Panc1 (cell line): ENCODE measurements at regions not wholly inside any gene's neighbourhood (a gene's known extent, or its start where the extent isn't known, plus 50 kb on each side); places are given as distances from the start of the nearest gene placed in this dataset.

Experiments
- ATAC-seq: fragments of 200-7000 bp; cut with Tn5 transposase; 2 replicates; pipeline ENCODE4 v1.9.1; 2020; ENCODE audit warnings: mild to moderate bottlenecking, moderate library complexity
- BruUV-seq: library from RNA; stranded (reverse); fragments of 400-500 nt; replicated peaks from 2 replicates; lab custom pipeline; 2021; lab: Mats Ljungman, UMichigan
- CTCF ChIA-PET: fragments of 300-600 bp; sonication (Branson Sonifier 250); formaldehyde crosslinking; loops from one replicate; lab custom pipeline; 2022; ENCODE audit warnings: antibody characterized with exemption; lab: Charles Lee
- POLR2A ChIA-PET: fragments of 300-600 bp; sonication (Branson Sonifier 250); formaldehyde crosslinking; loops from one replicate; lab custom pipeline; 2022; ENCODE audit warnings: antibody characterized with exemption; lab: Charles Lee
- DNase-seq: peaks from one replicate; pipeline ENCODE4 v3.0.0-alpha.2; 2010; ENCODE audit warnings: low read depth, low spot score
- H3K27ac ChIP-seq: 2 replicates; pipeline ENCODE4 v1.5.1; 2011; ENCODE audit warnings: mild to moderate bottlenecking, low read length, inconsistent platforms
- H3K27me3 ChIP-seq: fragments of 200-500 bp; sonication (Bioruptor generic); 2 replicates; pipeline ENCODE4 v1.6.0; 2014; ENCODE audit warnings: low read length, inconsistent platforms; ENCODE audit not compliant: control insufficient read depth, insufficient read depth
- H3K36me3 ChIP-seq: fragments of 200-500 bp; sonication (Bioruptor generic); 2 replicates; pipeline ENCODE4 v1.5.1; 2014; ENCODE audit warnings: inconsistent platforms, mild to moderate bottlenecking, low read length, moderate library complexity; ENCODE audit not compliant: control insufficient read depth, insufficient read depth
- H3K4me1 ChIP-seq: 2 replicates; pipeline ENCODE4 v1.5.1; 2011; ENCODE audit warnings: inconsistent platforms, mild to moderate bottlenecking, low read length, moderate library complexity; ENCODE audit not compliant: control insufficient read depth, insufficient read depth
- H3K4me3 ChIP-seq, 2 experiments: 2 replicates each; pipeline ENCODE4 v1.5.1; 2011 to 2012; ENCODE audit warnings: low read depth in 2 of 2, low read length in 2 of 2, mild to moderate bottlenecking in 2 of 2, inconsistent platforms in 1 of 2, moderate library complexity in 1 of 2
- H3K9me3 ChIP-seq: fragments of 200-500 bp; sonication (Bioruptor generic); 2 replicates; pipeline ENCODE4 v1.5.1; 2014; ENCODE audit warnings: low read depth, mild to moderate bottlenecking, inconsistent platforms, low read length, moderate library complexity; ENCODE audit not compliant: control insufficient read depth, insufficient read depth
- CTCF ChIP-seq: fragments of 450-650 bp; IDR thresholded peaks from 2 replicates; pipeline ENCODE4 v1.5.1; 2017; ENCODE audit warnings: mild to moderate bottlenecking
- POLR2AphosphoS5 ChIP-seq: IDR thresholded peaks from 2 replicates; pipeline ENCODE4 v1.6.1; 2012; ENCODE audit warnings: mild to moderate bottlenecking, low read depth, low read length, moderate library complexity
- SIN3A ChIP-seq: IDR thresholded peaks from 2 replicates; pipeline ENCODE4 v1.6.1; 2012; ENCODE audit warnings: low read depth, mild to moderate bottlenecking, low read length, moderate library complexity, borderline replicate concordance; ENCODE audit not compliant: insufficient read depth
- TCF7L2 ChIP-seq: IDR thresholded peaks from 2 replicates; pipeline ENCODE4 v1.6.1; 2011; ENCODE audit warnings: mild to moderate bottlenecking, low read depth, low read length, inconsistent platforms
- in situ Hi-C: cut with HindIII; loops from 2 replicates; pipeline ENCODE4 v1.10.0; 2016; ENCODE audit warnings: low sequenced_read_pairs, low pct_unique_long_range_greater_than_20kb
- intact Hi-C: fragments of 100-400 bp; cut with micrococcal nuclease; formaldehyde crosslinking; loops from one replicate; pipeline ENCODE4 v1.10.0; 2022; ENCODE audit not compliant: unreplicated experiment
- TF ChIP-seq, protein P1 (sequence below), 2 experiments: IDR thresholded peaks; 2 replicates each; pipeline ENCODE4 v1.6.1; 2011 to 2012; ENCODE audit warnings: low read depth in 2 of 2, control low read depth in 1 of 2, low read length in 1 of 2, mild to moderate bottlenecking in 1 of 2, moderate library complexity in 1 of 2; ENCODE audit not compliant: insufficient read depth in 1 of 2

GRCh38 chr4:86446996-86447395 is 87.1 kb upstream of the MAPK10 start:
- Histone ChIP-seq H3K4me1 (no peaks in the 10 kb centered on the region), H3K4me3 (no peak overlapping the region), H3K27ac (no peak overlapping the region), H3K36me3 (no peaks in the 10 kb centered on the region), H3K9me3 (no peaks in the 10 kb centered on the region), H3K27me3 (no peaks in the 10 kb centered on the region)
- in situ Hi-C loops (no loop called here), intact Hi-C loops (no loop called here)
- ATAC-seq (no peak), DNase-seq (no peak)
- ChIA-PET POLR2A (no interaction called here), CTCF (no interaction called here)
- BruUV-seq = no TSS peak
- TF ChIP-seq SIN3A = no peak
- TF ChIP-seq CTCF = no peak
- no peak for TF ChIP-seq TCF7L2

- no peak for ATAC-seq
- CTCF ChIA-PET = no interaction called here
Observed at GRCh38 chr4:86448871-86449270, 89.0 kb upstream of the MAPK10 start.

More at GRCh38 chr4:86448871-86449270, 89.0 kb upstream of the MAPK10 start:
- no peak for DNase-seq
- no peaks in the 10 kb centered on the region for H3K36me3 ChIP-seq
- H3K4me1 ChIP-seq = no peaks in the 10 kb centered on the region
- TF ChIP-seq, protein P1, sequence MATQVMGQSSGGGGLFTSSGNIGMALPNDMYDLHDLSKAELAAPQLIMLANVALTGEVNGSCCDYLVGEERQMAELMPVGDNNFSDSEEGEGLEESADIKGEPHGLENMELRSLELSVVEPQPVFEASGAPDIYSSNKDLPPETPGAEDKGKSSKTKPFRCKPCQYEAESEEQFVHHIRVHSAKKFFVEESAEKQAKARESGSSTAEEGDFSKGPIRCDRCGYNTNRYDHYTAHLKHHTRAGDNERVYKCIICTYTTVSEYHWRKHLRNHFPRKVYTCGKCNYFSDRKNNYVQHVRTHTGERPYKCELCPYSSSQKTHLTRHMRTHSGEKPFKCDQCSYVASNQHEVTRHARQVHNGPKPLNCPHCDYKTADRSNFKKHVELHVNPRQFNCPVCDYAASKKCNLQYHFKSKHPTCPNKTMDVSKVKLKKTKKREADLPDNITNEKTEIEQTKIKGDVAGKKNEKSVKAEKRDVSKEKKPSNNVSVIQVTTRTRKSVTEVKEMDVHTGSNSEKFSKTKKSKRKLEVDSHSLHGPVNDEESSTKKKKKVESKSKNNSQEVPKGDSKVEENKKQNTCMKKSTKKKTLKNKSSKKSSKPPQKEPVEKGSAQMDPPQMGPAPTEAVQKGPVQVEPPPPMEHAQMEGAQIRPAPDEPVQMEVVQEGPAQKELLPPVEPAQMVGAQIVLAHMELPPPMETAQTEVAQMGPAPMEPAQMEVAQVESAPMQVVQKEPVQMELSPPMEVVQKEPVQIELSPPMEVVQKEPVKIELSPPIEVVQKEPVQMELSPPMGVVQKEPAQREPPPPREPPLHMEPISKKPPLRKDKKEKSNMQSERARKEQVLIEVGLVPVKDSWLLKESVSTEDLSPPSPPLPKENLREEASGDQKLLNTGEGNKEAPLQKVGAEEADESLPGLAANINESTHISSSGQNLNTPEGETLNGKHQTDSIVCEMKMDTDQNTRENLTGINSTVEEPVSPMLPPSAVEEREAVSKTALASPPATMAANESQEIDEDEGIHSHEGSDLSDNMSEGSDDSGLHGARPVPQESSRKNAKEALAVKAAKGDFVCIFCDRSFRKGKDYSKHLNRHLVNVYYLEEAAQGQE (IDR thresholded peaks at IDR 0.05; ENCODE audit: insufficient read depth in 1 of 2, low read depth in 2 of 2, low read length in 1 of 2) = no peak
- no peak for TF ChIP-seq CTCF
- TF ChIP-seq SIN3A = no peak
- no peak for TF ChIP-seq TCF7L2
- no peak for TF ChIP-seq POLR2AphosphoS5
- intact Hi-C loops = no loop called here
- no peaks in the 10 kb centered on the region for H3K27me3 ChIP-seq
- no peaks in the 10 kb centered on the region for H3K9me3 ChIP-seq
- H3K4me3 ChIP-seq = no peak overlapping the region
- in situ Hi-C loops = no loop called here
- BruUV-seq = no TSS peak
- POLR2A ChIA-PET = no interaction called here
- H3K27ac ChIP-seq = no peak overlapping the region
